ENCODE measurements at regions not wholly inside any gene's neighbourhood (a gene's known extent, or its start where the extent isn't known, plus 50 kb on each side); places are given as distances from the start of the nearest gene placed in this dataset.

DNA sequence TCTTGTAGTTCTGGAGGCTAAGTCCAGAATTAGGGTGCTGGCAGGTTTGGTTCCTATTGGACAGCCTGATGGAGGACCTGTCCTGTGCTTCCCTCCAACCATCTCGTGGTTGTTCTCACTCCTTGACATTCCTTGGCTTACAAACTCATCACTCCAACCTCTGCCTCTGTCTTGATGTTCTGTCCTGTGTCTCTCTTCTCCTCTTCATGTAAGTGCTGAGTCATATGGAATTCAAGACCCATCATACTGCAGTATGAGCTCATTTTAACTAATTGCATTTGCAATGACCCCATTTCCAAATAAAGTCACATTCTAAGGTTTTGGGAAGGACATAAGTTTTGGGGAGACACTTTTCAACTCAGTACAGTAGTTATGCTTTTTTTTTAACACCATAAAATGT lies 374.7 kb downstream of the TRIB2 start:
- no peaks in the 10 kb centered on the region for H3K27me3 ChIP-seq (ENCODE audit: control insufficient read depth in 1 of 2, insufficient read depth in 2 of 2, low read length in 2 of 2)
- H3K36me3 ChIP-seq (ENCODE audit: control insufficient read depth in 2 of 2, insufficient read depth in 2 of 2, low read length in 2 of 2) = no peaks in the 10 kb centered on the region
- no peak overlapping the region for H3K4me3 ChIP-seq (ENCODE audit: low read length in 2 of 2)
- H3K9ac ChIP-seq (ENCODE audit: low read length in 2 of 2) = no peak overlapping the region
- H3K4me1 ChIP-seq (ENCODE audit: control insufficient read depth, insufficient read depth, low read length) = no peaks in the 10 kb centered on the region
- no peak overlapping the region for H3K27ac ChIP-seq (ENCODE audit: low read length)
- H3K9me3 ChIP-seq (ENCODE audit: control insufficient read depth in 2 of 2, low read length in 2 of 2) = no peaks in the 10 kb centered on the region

DNA sequence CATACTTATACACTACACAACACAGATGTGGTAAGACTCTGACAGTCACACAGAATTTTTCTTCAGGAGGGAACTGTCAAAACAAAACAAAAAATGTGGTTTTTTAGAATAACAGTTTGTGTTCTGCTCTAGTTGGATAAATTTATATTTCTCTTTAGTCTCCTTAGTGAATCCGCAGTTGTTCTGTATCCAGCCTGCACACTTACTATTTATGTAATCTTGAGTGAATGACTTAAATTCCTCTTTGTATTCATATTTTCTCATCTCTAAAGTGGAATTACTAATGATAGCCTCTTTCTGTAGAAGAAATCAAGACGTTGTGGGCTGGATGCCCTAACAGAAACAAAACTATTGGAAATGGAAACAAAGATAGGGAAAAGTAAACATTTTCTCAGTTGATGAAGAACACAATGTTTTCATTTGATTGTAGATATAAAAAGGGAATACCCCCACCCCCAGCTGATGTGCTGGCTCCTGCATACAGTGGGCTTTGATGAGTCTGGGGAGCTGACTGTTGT lies 375.2 kb downstream of the TRIB2 start:
- no peaks in the 10 kb centered on the region for H3K4me1 ChIP-seq (ENCODE audit: control insufficient read depth, insufficient read depth, low read length)
- no peaks in the 10 kb centered on the region for H3K9me3 ChIP-seq (ENCODE audit: control insufficient read depth in 2 of 2, low read length in 2 of 2)

DNA sequence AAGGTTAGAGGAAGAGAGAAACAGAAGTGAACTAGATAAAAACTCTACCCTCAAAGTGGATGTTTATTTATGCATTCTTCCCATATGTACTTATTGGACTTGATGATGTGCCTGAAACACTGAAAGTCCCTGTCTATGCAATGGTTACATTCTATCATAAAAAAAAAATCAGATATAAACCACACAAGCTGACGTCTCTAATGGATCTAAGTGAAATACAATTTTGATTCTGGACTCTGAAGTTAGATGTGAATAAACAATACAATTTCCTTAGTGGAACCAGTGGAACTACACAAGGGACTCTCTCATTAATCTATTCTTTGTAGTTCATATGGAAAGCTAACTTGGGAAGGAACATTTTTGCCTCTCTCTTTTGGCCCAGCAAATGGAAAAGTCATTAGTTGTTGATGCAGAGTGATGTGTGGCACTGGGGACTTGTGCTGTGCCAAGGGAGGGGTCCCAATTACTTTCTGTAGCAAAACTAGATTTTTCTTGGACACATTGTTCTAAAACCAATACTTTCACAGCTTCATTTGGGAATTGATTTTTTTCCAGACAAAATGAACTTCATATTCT lies 376.8 kb downstream of the TRIB2 start:
- Histone ChIP-seq H3K27ac (ENCODE audit: low read length) (no peak overlapping the region), H3K9ac (ENCODE audit: low read length in 2 of 2) (no peak overlapping the region), H3K9me3 (ENCODE audit: control insufficient read depth in 2 of 2, low read length in 2 of 2) (no peaks in the 10 kb centered on the region), H3K36me3 (ENCODE audit: control insufficient read depth in 2 of 2, insufficient read depth in 2 of 2, low read length in 2 of 2) (no peaks in the 10 kb centered on the region), H3K4me1 (ENCODE audit: control insufficient read depth, insufficient read depth, low read length) (no peaks in the 10 kb centered on the region), H3K4me3 (ENCODE audit: low read length in 2 of 2) (no peak overlapping the region), H3K27me3 (ENCODE audit: control insufficient read depth in 1 of 2, insufficient read depth in 2 of 2, low read length in 2 of 2) (no peaks in the 10 kb centered on the region)

More for the DNA sequence above, 375.2 kb downstream of the TRIB2 start:
- no peak overlapping the region for H3K4me3 ChIP-seq (ENCODE audit: low read length in 2 of 2)
- H3K9ac ChIP-seq (ENCODE audit: low read length in 2 of 2) = no peak overlapping the region
- no peaks in the 10 kb centered on the region for H3K36me3 ChIP-seq (ENCODE audit: control insufficient read depth in 2 of 2, insufficient read depth in 2 of 2, low read length in 2 of 2)
- H3K27ac ChIP-seq (ENCODE audit: low read length) = no peak overlapping the region
- no peaks in the 10 kb centered on the region for H3K27me3 ChIP-seq (ENCODE audit: control insufficient read depth in 1 of 2, insufficient read depth in 2 of 2, low read length in 2 of 2)

DNA sequence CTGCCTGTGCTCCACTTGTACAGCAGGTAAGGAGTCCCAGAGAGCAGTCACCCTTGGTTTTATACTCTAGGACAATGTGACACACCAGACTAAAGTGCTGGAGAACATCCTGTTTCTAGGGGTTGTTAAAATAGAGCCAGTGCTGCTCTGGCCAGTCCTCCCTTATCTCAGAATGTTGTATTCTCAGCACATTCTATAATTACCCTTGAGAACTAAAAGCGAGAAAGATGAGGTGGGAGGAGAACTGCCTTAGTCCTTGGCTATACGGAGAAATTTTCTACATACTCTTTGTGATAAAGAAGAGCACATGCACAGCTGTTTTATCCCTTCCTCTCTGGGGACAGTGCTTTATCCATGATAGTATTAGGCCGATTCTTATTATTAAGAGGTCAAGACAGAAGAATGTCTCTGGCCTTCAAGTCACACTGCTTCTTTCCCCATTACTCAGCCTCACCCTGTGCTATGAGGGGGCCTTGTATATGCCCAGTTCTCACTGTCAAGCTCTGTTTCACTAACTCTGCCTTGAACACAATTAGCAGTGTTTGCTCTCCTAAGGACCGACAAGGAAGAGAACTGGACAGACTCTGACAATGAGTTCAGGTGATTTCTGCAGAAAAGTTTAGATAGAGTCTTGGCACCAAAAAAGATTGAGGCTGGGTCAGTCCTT lies 385.8 kb downstream of the TRIB2 start:
- Histone ChIP-seq H3K9ac (ENCODE audit: low read length in 2 of 2) (no peak overlapping the region), H3K27me3 (ENCODE audit: control insufficient read depth in 1 of 2, insufficient read depth in 2 of 2, low read length in 2 of 2) (no peaks in the 10 kb centered on the region), H3K36me3 (ENCODE audit: control insufficient read depth in 2 of 2, insufficient read depth in 2 of 2, low read length in 2 of 2) (no peaks in the 10 kb centered on the region), H3K27ac (ENCODE audit: low read length) (no peak overlapping the region), H3K4me1 (ENCODE audit: control insufficient read depth, insufficient read depth, low read length) (no peaks in the 10 kb centered on the region), H3K9me3 (ENCODE audit: control insufficient read depth in 2 of 2, low read length in 2 of 2) (no peaks in the 10 kb centered on the region), H3K4me3 (ENCODE audit: low read length in 2 of 2) (no peak overlapping the region)

DNA sequence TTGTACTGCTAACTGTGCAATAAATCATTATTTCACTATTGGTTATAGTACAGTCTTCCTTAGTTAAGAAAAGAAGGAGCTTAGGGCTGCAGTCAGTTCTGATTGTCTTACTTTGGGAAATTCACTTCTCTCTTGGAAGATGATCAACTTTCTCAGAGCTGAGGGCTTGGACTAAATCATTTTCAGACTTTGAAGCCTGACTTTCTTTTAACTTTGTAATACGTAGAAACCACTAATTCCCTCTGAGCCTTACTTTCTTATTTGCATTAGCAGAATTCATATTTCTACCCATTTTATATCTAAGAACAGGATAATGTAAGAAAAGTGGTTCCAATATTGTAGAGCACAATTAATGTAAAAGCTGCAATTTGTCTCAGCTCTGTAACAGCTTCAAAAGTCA lies 386.4 kb downstream of the TRIB2 start:
- H3K4me1 ChIP-seq (ENCODE audit: control insufficient read depth, insufficient read depth, low read length) = no peaks in the 10 kb centered on the region
- H3K4me3 ChIP-seq (ENCODE audit: low read length in 2 of 2) = no peak overlapping the region
- no peaks in the 10 kb centered on the region for H3K27me3 ChIP-seq (ENCODE audit: control insufficient read depth in 1 of 2, insufficient read depth in 2 of 2, low read length in 2 of 2)
- H3K9ac ChIP-seq (ENCODE audit: low read length in 2 of 2) = no peak overlapping the region
- no peaks in the 10 kb centered on the region for H3K36me3 ChIP-seq (ENCODE audit: control insufficient read depth in 2 of 2, insufficient read depth in 2 of 2, low read length in 2 of 2)
- no peak overlapping the region for H3K27ac ChIP-seq (ENCODE audit: low read length)
- H3K9me3 ChIP-seq (ENCODE audit: control insufficient read depth in 2 of 2, low read length in 2 of 2) = no peaks in the 10 kb centered on the region

DNA sequence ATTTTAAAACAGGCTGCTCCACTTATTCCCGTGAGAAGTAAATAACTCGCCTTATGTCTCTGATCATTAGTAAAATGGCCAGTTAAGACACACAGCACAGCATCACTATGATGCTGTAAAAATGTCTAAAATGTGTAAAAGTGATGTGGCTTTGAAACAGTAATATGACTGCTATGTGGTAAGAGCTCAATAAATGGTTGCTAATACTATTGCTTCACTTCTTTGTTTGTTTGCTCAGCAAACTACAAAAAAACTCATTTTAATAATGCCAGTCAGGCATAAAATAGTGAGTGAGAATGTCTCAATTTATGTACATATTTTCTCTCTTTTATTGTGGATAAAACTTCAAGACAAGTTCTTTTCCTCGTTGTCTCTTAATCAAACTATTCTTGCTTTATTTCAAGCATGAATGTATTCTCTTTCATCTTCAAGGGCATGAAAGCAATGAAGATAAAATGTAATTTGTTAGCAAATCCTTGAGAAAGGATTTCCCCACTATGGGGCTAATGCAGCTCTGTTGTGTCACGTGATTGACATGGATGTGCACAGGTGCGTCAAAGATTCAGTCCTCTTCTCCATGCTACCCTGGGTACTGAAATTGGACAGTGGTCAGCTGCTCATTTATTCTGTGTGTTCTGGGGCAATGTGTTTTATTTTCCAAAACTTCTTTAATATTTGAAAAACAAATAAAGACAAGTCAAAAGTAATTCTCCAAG lies 387.2 kb downstream of the TRIB2 start:
- no peaks in the 10 kb centered on the region for H3K9me3 ChIP-seq (ENCODE audit: control insufficient read depth in 2 of 2, low read length in 2 of 2)
- no peak overlapping the region for H3K4me3 ChIP-seq (ENCODE audit: low read length in 2 of 2)
- H3K27ac ChIP-seq (ENCODE audit: low read length) = no peak overlapping the region
- H3K27me3 ChIP-seq (ENCODE audit: control insufficient read depth in 1 of 2, insufficient read depth in 2 of 2, low read length in 2 of 2) = no peaks in the 10 kb centered on the region
- no peak overlapping the region for H3K9ac ChIP-seq (ENCODE audit: low read length in 2 of 2)
- H3K4me1 ChIP-seq (ENCODE audit: control insufficient read depth, insufficient read depth, low read length) = no peaks in the 10 kb centered on the region
- H3K36me3 ChIP-seq (ENCODE audit: control insufficient read depth in 2 of 2, insufficient read depth in 2 of 2, low read length in 2 of 2) = no peaks in the 10 kb centered on the region

DNA sequence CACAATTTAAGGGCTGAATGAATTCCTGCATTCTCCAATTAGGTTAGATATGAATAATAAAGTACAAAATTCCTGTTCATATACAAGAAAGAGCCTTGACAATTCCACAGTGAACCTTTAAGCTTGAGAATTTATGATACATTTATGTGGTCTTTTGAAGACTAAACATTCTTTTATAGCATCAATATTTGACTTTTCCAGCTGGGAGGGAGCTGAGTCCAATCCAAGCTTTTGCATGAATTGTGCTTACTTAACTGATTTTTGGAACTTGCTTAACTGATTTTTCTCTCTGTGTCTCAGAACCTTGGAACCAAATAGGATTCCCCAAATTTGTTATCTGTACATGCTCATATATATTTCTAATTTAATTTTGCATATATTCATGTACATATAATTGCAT lies 388.0 kb downstream of the TRIB2 start:
- Histone ChIP-seq H3K4me1 (ENCODE audit: control insufficient read depth, insufficient read depth, low read length) (no peaks in the 10 kb centered on the region), H3K9ac (ENCODE audit: low read length in 2 of 2) (no peak overlapping the region), H3K36me3 (ENCODE audit: control insufficient read depth in 2 of 2, insufficient read depth in 2 of 2, low read length in 2 of 2) (no peaks in the 10 kb centered on the region)

DNA sequence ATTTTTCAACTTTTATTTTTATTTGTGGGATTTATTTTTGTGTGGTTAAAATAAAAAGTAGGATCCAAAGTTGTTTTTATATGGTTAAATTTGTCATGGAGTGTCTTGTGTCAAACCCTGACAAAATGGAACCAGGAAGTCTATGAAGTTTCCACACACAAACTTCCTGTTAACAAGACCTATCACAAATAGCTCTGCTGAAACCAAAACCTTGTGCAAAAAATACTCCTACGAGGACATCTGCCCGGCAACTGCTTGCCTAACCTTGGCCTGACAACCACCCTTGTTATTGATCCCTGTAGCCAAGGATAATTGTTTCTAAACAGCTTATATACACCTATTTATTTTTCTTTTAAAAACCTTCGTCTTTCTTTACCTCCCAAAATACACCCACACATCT lies 389.6 kb downstream of the TRIB2 start:
- Histone ChIP-seq H3K36me3 (ENCODE audit: control insufficient read depth in 2 of 2, insufficient read depth in 2 of 2, low read length in 2 of 2) (no peaks in the 10 kb centered on the region), H3K4me3 (ENCODE audit: low read length in 2 of 2) (no peak overlapping the region), H3K27ac (ENCODE audit: low read length) (no peak overlapping the region), H3K27me3 (ENCODE audit: control insufficient read depth in 1 of 2, insufficient read depth in 2 of 2, low read length in 2 of 2) (no peaks in the 10 kb centered on the region), H3K9me3 (ENCODE audit: control insufficient read depth in 2 of 2, low read length in 2 of 2) (no peaks in the 10 kb centered on the region), H3K4me1 (ENCODE audit: control insufficient read depth, insufficient read depth, low read length) (no peaks in the 10 kb centered on the region), H3K9ac (ENCODE audit: low read length in 2 of 2) (no peak overlapping the region)

More for the DNA sequence above, 388.0 kb downstream of the TRIB2 start:
- Histone ChIP-seq H3K27ac (ENCODE audit: low read length) (no peak overlapping the region), H3K9me3 (ENCODE audit: control insufficient read depth in 2 of 2, low read length in 2 of 2) (no peaks in the 10 kb centered on the region), H3K27me3 (ENCODE audit: control insufficient read depth in 1 of 2, insufficient read depth in 2 of 2, low read length in 2 of 2) (no peaks in the 10 kb centered on the region), H3K4me3 (ENCODE audit: low read length in 2 of 2) (no peak overlapping the region)

DNA sequence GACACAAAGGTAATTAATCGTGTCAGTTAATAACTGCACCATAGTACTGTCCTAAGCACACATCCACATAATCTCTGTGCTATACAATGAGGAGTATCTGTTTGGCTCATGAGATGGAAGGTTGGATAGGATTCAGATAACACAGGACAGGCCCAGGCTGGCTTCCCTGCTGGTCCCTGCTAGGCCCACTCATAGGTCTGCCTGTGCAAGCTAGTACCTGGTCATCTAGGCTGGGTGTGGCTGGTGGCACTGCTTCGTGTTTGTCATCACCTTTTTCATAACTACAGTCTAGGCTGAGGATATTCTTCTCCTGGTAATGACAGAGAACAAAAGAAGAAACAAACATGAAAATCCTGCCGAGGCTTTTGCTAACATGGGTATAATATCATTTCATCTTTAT lies 392.8 kb downstream of the TRIB2 start:
- Histone ChIP-seq H3K4me1 (ENCODE audit: control insufficient read depth, insufficient read depth, low read length) (no peaks in the 10 kb centered on the region), H3K9ac (ENCODE audit: low read length in 2 of 2) (no peak overlapping the region), H3K27ac (ENCODE audit: low read length) (no peak overlapping the region), H3K4me3 (ENCODE audit: low read length in 2 of 2) (no peak overlapping the region), H3K9me3 (ENCODE audit: control insufficient read depth in 2 of 2, low read length in 2 of 2) (no peaks in the 10 kb centered on the region), H3K27me3 (ENCODE audit: control insufficient read depth in 1 of 2, insufficient read depth in 2 of 2, low read length in 2 of 2) (no peaks in the 10 kb centered on the region), H3K36me3 (ENCODE audit: control insufficient read depth in 2 of 2, insufficient read depth in 2 of 2, low read length in 2 of 2) (no peaks in the 10 kb centered on the region)

DNA sequence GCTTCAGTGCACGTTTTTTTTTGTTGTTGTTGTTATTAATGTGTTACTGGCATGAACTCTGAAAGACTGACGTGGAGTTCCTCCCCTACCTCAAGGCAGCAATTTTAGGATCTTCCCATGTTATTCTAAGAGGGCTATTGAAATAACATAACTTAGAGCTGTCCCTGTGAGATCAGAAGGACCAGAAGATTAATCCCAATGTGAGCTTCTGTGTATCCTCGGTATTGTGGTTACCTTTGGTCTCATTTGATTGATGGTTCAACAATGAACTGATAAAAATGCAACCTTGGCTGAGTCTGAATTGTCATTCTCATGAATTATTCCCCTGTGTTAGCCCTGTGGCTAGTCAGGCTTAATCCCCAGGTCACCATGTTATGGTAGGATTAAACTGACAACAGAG lies 394.1 kb downstream of the TRIB2 start:
- Histone ChIP-seq H3K36me3 (ENCODE audit: control insufficient read depth in 2 of 2, insufficient read depth in 2 of 2, low read length in 2 of 2) (no peaks in the 10 kb centered on the region), H3K27ac (ENCODE audit: low read length) (no peak overlapping the region), H3K4me3 (ENCODE audit: low read length in 2 of 2) (no peak overlapping the region), H3K9me3 (ENCODE audit: control insufficient read depth in 2 of 2, low read length in 2 of 2) (no peaks in the 10 kb centered on the region), H3K27me3 (ENCODE audit: control insufficient read depth in 1 of 2, insufficient read depth in 2 of 2, low read length in 2 of 2) (no peaks in the 10 kb centered on the region), H3K9ac (ENCODE audit: low read length in 2 of 2) (no peak overlapping the region), H3K4me1 (ENCODE audit: control insufficient read depth, insufficient read depth, low read length) (no peaks in the 10 kb centered on the region)

DNA sequence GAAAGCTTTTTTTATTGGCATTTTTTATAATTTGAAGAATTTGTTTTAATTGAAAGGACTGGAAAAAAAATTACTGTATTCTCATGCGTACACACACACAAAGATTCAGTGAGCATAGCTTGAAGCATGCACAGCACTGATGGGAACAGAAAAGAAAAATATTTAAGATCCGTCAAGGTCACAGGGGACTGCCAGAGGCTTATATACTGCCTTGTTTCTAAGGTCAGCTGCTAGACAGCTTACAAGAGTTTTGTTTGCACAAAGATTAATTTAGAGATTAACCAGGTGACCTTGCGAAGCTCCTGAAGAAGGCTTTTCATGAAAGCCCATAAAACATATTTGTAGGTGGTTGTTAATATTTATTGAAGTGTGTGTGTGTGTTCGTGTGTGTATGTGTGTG lies 396.3 kb downstream of the TRIB2 start:
- H3K4me1 ChIP-seq (ENCODE audit: control insufficient read depth, insufficient read depth, low read length) = no peaks in the 10 kb centered on the region
- no peak overlapping the region for H3K27ac ChIP-seq (ENCODE audit: low read length)
- no peak overlapping the region for H3K4me3 ChIP-seq (ENCODE audit: low read length in 2 of 2)
- no peaks in the 10 kb centered on the region for H3K9me3 ChIP-seq (ENCODE audit: control insufficient read depth in 2 of 2, low read length in 2 of 2)
- no peak overlapping the region for H3K9ac ChIP-seq (ENCODE audit: low read length in 2 of 2)
- no peaks in the 10 kb centered on the region for H3K27me3 ChIP-seq (ENCODE audit: control insufficient read depth in 1 of 2, insufficient read depth in 2 of 2, low read length in 2 of 2)
- H3K36me3 ChIP-seq (ENCODE audit: control insufficient read depth in 2 of 2, insufficient read depth in 2 of 2, low read length in 2 of 2) = no peaks in the 10 kb centered on the region

Data from stomach smooth muscle (tissue), 2 donors.